ENCODE measurements at regions not wholly inside any gene's neighbourhood (a gene's known extent, or its start where the extent isn't known, plus 50 kb on each side); places are given as distances from the start of the nearest gene placed in this dataset.

- DNase-seq: no peak
These were observed 570.1 kb downstream of the VRK1 start for GRCh38 chr14:97367278-97367677.

- DNase-seq: no peak
These were observed 570.9 kb downstream of the VRK1 start for GRCh38 chr14:97368049-97368448.

- no peak for DNase-seq
These were observed 571.9 kb downstream of the VRK1 start for GRCh38 chr14:97368900-97369564.

- DNase-seq: no peak
These were observed 572.7 kb downstream of the VRK1 start for GRCh38 chr14:97369901-97370300.

GRCh38 chr14:97376310-97376709, 579.1 kb downstream of the VRK1 start:
- DNase-seq: no peak

GRCh38 chr14:97377550-97377949, 580.4 kb downstream of the VRK1 start:
- DNase-seq: no peak

- DNase-seq: no peak
These were observed 581.9 kb downstream of the VRK1 start for GRCh38 chr14:97379091-97379531.

- peak; percentile 75 for DNase-seq
These were observed 583.4 kb downstream of the VRK1 start for GRCh38 chr14:97380539-97380941.

- no peak for DNase-seq
These were observed 584.1 kb downstream of the VRK1 start for GRCh38 chr14:97381309-97381708.

GRCh38 chr14:97382616-97383226, 585.5 kb downstream of the VRK1 start:
- DNase-seq: no peak

- no peak for DNase-seq
These were observed 588.5 kb downstream of the VRK1 start for GRCh38 chr14:97385727-97386126.

- DNase-seq: no peak
These were observed 590.2 kb downstream of the VRK1 start for GRCh38 chr14:97387252-97387874.

- DNase-seq: no peak
These were observed 591.2 kb downstream of the VRK1 start for GRCh38 chr14:97388408-97388807.

GRCh38 chr14:97390096-97390724, 593.0 kb downstream of the VRK1 start:
- no peak for DNase-seq

- no peak for DNase-seq
These were observed 596.1 kb downstream of the VRK1 start for GRCh38 chr14:97393244-97393643.

- DNase-seq: no peak
These were observed 597.9 kb downstream of the VRK1 start for GRCh38 chr14:97395068-97395467.

- DNase-seq: no peak
These were observed 604.5 kb downstream of the VRK1 start for GRCh38 chr14:97401714-97402113.

GRCh38 chr14:97402279-97402678, 605.1 kb downstream of the VRK1 start:
- no peak for DNase-seq

GRCh38 chr14:97407701-97408407, 610.7 kb downstream of the VRK1 start:
- no peak for DNase-seq

GRCh38 chr14:97408503-97408902, 611.3 kb downstream of the VRK1 start:
- DNase-seq: no peak

GRCh38 chr14:97408937-97409815, 612.0 kb downstream of the VRK1 start:
- peak; percentile 25 for DNase-seq

Data from stimulated activated naive CD4-positive, alpha-beta T cell treated with Interleukin-2 at 50 U/mL for 16 hours (primary cell).